Midbrain (tissue), 1 donor: ENCODE measurements at regions not wholly inside any gene's neighbourhood (a gene's known extent, or its start where the extent isn't known, plus 50 kb on each side); places are given as distances from the start of the nearest gene placed in this dataset.

Experiments used
- DNase-seq: peaks from one replicate; lab custom pipeline; 2025; lab: John Stamatoyannopoulos, UW

- DNase-seq: no peak
These were observed 117.3 kb downstream of the TTC32 start for GRCh38 chr2:19784456-19784855.

DNA sequence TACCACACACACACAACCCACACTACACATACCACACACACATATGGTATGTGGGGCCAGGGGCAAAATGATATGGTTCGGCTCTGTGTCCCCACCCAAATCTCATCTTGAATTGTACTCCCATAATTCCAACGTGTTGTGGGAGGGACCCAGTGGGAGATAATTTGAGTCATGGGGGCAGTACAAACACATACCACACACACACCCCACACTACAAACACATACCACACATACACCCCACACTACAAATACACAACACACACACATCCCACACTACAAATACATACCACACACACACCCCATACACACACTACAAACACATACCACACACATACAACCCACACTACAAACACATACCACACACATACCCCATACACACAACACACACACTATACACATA, 117.8 kb downstream of the TTC32 start:
- DNase-seq: no peak

- no peak for DNase-seq
These were observed 124.8 kb downstream of the TTC32 start for GRCh38 chr2:19776941-19777514.

- DNase-seq: no peak
These were observed 125.9 kb downstream of the TTC32 start for GRCh38 chr2:19775838-19776237.

- no peak for DNase-seq
These were observed 126.5 kb downstream of the TTC32 start for GRCh38 chr2:19775315-19775714.

- DNase-seq: no peak
These were observed 127.0 kb downstream of the TTC32 start for GRCh38 chr2:19774805-19775176.

- DNase-seq: no peak
These were observed 128.8 kb downstream of the TTC32 start for GRCh38 chr2:19772981-19773380.

DNA sequence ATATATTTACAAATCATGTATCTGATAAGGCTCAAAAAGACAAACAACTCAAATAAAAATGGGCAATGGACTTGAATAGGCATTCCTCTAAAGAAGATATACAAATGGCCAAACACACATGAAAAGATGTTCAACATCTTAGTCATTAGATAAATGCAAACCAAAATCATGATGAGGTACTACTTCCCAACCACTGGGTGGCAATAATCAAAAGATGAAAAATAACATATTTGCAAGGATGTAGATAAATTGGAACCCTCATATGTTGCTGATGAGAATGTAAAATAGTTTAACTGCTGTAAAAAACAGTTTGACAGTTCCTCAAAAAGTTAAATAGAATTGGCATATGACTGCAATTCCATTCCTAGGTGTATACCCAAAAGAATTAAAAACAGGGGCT, 132.3 kb downstream of the TTC32 start:
- DNase-seq: no peak

DNA sequence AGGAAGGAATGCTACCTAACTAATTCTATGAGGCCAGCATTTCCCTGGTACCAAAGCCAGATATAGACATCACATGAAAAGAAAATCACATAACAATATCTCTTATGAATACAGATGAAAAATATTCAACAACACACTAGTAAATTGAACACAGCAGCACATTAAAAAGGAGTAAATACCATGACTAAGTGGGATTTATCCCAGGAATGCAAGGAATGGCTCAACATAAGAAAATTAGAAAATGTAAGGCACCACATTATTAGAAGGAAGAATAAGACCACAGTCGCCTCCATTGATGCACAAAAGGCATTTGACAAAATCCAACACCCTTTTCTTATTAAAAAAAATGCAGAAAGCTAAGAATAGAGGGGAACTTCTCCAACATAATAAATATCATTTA, 133.9 kb downstream of the TTC32 start:
- no peak for DNase-seq

DNA sequence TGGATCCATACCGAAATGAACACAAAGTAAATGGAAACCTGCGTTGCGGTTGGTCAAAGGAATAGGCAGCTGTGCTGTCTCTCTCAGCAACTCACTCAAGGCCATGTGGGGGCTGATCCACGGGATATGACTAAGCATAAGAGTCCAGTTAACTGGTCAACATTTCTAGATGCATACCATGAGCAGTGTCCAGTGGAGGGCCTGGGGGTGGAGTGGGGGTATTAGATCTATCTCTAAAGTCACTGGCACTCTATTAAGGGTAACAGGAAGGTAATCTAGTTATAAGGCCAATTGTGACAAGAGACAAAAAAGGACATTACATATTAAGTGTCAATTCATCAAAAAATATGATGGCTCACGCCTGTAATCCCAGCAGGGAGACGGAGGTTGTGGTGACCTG, 136.8 kb downstream of the TTC32 start:
- DNase-seq: no peak

DNA sequence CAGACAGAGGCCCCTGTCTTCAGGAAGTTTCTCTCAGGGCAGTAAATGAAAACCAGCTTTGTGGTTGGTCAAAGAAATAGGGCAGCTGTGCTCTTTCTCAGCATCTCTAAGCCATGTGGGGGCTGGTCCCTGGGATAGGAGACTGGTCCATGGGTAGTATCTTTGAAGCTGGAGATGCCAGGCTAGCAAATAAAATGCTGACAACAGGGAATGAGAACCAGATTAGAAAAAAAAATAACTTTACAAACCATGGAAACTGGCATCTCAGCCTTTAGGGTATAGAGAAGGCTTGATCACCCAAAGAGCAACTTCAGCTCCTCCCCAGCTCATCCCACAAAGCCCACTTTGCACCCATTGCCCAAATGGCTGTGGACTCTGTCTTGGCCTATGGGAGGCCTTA, 138.1 kb downstream of the TTC32 start:
- DNase-seq: no peak

GRCh38 chr2:19762959-19763605, 138.7 kb downstream of the TTC32 start:
- DNase-seq: no peak

DNA sequence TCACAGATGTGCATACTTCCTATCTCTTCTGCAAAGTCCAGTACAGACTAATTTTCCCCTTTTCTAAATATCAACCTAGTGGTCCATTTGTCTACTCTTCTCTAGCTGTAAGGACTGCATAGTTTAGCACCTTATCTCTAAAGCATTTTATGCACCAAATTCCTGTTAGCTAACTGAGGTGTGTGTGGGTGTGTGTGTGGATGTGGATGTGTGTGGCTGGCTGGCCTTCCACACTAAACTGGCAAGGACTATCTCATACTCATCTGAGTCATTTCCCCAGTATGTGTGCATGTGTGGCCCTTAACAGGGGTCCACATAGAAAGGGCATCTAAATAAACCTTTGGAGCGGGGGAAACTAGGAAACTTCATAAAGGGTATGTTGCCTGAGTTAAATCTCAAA, 139.6 kb downstream of the TTC32 start:
- DNase-seq: no peak

- DNase-seq: no peak
These were observed 141.9 kb downstream of the TTC32 start for GRCh38 chr2:19759880-19760279.

- no peak for DNase-seq
These were observed 143.1 kb downstream of the TTC32 start for GRCh38 chr2:19758658-19759057.

DNA sequence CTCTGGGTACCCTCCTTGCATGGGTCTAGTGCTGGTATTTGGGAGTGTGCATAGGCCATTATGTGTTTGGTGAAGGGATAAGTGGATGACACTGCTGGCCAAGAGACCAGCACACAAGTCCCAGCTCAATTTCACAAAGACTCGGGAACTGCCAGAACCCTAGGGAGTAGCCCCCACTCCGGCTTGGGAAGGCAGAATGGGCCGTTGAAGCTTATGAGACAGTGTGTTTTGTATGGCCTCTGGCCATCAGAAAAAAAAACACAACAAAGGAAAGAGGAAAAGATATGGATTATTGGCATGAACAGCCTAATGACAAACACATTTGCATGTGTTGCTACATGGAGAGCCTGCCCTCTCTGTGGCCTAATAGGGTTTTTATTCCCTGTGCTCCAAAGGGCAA, 144.2 kb downstream of the TTC32 start:
- DNase-seq: no peak

GRCh38 chr2:19754907-19755306, 146.9 kb downstream of the TTC32 start:
- no peak for DNase-seq

- no peak for DNase-seq
These were observed 148.0 kb downstream of the TTC32 start for GRCh38 chr2:19753818-19754217.

DNA sequence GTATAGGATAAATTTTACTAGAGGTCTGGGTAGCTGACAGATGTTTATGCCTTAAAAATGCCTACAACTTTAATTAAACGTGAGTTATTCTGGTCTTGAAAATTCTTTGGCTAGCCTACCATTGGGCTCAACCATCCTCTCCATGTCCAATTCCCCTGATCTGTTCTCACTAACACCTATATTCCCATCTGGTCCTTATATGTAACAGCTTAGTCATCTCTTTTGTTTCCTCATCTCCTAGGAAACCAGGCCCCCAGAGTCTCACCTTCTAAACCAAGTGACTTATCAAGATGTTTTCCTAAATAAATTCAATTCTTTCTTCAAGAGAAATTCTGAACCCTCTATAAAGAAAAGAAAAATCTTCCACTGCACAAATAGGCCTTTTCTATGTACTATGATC, 148.5 kb downstream of the TTC32 start:
- no peak for DNase-seq

DNA sequence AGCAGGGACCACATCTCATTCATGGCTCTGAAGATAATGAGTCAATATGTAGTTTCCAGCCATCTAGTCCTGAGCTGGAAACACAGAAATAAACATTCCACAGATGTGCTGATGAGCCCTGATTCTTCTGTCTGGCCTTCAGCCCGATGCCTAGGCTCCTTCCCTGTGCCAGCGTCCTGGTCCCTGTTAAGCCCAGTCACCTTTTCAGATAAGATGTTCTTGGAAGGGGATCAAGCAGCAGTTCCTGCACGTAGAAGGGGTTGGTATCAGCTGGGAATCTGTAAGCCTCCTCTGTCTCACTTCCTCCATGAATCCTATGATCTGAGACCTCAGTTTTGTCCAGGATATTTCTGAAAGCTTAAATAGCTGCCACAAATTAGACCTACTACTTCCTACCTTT, 149.3 kb downstream of the TTC32 start:
- DNase-seq: no peak

DNA sequence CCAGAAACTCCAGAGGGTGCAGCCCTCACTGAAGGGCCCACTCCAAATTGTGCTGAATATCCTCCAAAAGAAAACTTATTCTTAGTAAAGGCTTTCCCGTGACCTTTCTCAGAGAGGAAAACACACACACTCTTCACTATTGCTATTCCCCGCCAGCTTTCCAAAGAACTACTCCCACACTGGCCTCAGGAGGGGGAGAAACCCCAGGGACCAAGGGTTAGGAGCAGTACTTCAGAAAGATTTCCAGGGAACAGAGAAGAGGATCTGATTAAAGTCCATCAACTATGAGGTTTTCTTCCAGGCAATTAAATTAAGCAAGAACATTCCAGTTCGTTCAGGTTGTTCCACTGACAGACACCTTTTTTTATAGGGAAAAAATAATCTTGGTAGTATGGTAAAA, 150.2 kb downstream of the TTC32 start:
- no peak for DNase-seq

- DNase-seq: no peak
These were observed 151.6 kb downstream of the TTC32 start for GRCh38 chr2:19750136-19750535.

GRCh38 chr2:19749507-19749836, 152.3 kb downstream of the TTC32 start:
- no peak for DNase-seq

GRCh38 chr2:19748711-19749506, 152.9 kb downstream of the TTC32 start:
- no peak for DNase-seq
